ENCODE measurements at regions not wholly inside any gene's neighbourhood (a gene's known extent, or its start where the extent isn't known, plus 50 kb on each side); places are given as distances from the start of the nearest gene placed in this dataset.

- TF ChIP-seq CTCF (conservative IDR thresholded peaks at IDR 0.05) (no peak), ZFX (IDR thresholded peaks at IDR 0.05) (no peak)
These were observed 682.6 kb downstream of the CBLN4 start for GRCh38 chr20:55322745-55323144.
